GM12892 (cell line): ENCODE measurements at regions not wholly inside any gene's neighbourhood (a gene's known extent, or its start where the extent isn't known, plus 50 kb on each side); places are given as distances from the start of the nearest gene placed in this dataset.

Experiments used
- DNase-seq: peaks from one replicate; pipeline ENCODE4 v3.0.0; 2011; ENCODE audit not compliant: insufficient read length
- FAIRE-seq: peaks from 2 replicates; lab custom pipeline; 2011; peaks lifted over from hg19 to GRCh38; lab: Jason Lieb, UNC
- POLR2A ChIP-seq: IDR thresholded peaks from 2 replicates; pipeline ENCODE4 v1.6.1; 2011; ENCODE audit warnings: low read depth, low read length, control low read depth
- POLR2AphosphoS5 ChIP-seq: IDR thresholded peaks from 2 replicates; pipeline ENCODE4 v1.6.1; 2011; ENCODE audit warnings: low read depth, low read length, control low read depth
- TAF1 ChIP-seq: IDR thresholded peaks from 2 replicates; pipeline ENCODE4 v1.6.1; 2011; ENCODE audit warnings: low read depth, mild to moderate bottlenecking, control low read depth, low read length, borderline replicate concordance

DNA sequence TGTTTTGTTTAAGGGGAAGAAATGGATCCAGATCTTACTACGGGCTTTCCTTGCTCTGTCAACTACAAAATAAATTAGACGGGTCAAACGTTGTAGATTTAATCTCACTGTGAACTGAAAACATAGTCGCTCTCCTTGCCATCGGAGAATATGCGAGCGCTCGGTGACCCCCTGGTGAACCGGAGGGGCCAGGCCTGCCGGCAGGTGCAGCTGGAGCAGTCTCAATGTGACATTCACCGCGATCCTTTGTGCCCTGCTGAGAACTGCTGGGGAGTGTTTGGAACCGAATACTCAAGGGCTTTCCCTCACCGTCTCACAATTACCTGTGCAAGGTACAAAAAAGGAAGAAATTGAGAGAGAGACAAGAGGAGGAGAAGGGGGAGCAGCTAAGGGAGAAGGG lies 174.1 kb upstream of the GPR26 start:
- DNase-seq (no peak), FAIRE-seq (no peak)
- TF ChIP-seq POLR2AphosphoS5 (no peak), POLR2A (no peak), TAF1 (no peak)

- peak; percentile 62 for FAIRE-seq
- TF ChIP-seq POLR2AphosphoS5 (no peak), TAF1 (no peak), POLR2A (no peak)
- peak; percentile 23 for DNase-seq
These were observed 171.8 kb upstream of the GPR26 start for GRCh38 chr10:123494301-123494808.

DNA sequence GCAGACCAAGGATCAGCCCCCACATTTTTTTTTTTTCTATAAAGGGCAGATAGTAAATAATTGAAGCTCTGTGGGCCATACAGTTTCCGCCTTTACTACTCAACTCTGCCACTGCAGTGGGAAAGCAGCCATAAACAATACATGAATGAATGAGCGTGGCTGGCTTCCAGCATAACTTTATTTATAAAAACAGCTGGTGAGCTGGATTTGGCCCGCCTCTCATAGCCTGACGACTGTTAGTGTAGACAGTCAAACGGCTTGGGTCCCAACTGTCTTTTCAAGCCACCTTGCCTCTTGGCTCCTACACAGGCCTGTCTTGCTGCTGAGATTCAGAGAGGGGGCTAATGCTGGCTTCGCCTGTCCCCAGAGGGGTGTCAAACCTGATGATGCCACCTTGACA lies 169.8 kb upstream of the GPR26 start:
- FAIRE-seq, result no peak

GRCh38 chr10:123496996-123497660 lies 169.0 kb upstream of the GPR26 start:
- DNase-seq, result no peak
- no peak for TF ChIP-seq POLR2AphosphoS5
- no peak for TF ChIP-seq POLR2A
- peak; percentile 14 for FAIRE-seq

More for the DNA sequence above, 169.8 kb upstream of the GPR26 start:
- no peak for TF ChIP-seq POLR2AphosphoS5
- TF ChIP-seq TAF1, result no peak
- TF ChIP-seq POLR2A, result no peak
- DNase-seq, result no peak

DNA sequence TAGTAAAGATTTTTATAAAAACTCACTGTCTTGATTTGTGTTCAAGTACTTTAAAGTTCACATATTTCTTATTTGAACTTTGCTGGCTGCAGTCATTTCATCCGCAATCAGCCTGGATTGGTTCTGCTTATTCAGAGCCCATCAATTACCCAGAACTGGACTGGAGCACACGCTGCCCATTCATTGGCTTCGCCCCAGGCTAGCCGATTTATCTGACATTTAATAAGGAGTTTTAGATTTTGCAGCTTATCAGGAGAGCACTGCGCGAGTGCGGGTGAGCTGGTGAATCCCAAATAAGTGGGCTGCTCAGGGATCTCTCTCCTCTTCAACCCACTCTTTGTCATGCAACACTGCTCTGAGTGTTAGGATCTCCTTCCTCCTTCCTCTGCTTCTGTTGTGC lies 166.0 kb upstream of the GPR26 start:
- FAIRE-seq (no peak), DNase-seq (no peak)
- TF ChIP-seq TAF1 (no peak), POLR2A (no peak), POLR2AphosphoS5 (no peak)

DNA sequence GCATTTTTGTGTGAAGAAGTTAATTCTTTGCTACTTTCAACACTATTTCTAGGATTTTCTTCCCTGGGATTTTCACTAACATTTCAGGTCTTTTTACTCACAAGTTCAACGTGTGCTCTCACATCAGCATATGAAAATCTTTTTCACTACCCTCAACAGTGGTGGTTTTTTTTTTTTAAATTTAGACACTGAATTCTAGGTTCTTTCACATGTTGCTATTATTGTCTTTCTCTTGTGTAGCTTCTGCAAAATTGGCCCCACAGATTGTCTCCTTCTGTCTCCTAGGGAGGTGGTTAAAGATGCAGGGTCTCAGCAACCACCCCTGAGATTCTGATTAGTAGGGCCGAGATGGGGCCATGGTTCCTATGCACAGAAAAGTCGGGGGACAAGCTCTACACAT lies 165.0 kb upstream of the GPR26 start:
- peak; percentile 58 for FAIRE-seq
- TF ChIP-seq POLR2A, result no peak
- no peak for TF ChIP-seq POLR2AphosphoS5
- no peak for DNase-seq

GRCh38 chr10:123502983-123503382 lies 163.2 kb upstream of the GPR26 start:
- no peak for TF ChIP-seq POLR2A
- no peak for TF ChIP-seq POLR2AphosphoS5
- no peak for TF ChIP-seq TAF1
- no peak for DNase-seq
- no peak for FAIRE-seq

- DNase-seq (no peak), FAIRE-seq (peak; percentile 14)
- TF ChIP-seq TAF1 (no peak), POLR2AphosphoS5 (no peak), POLR2A (no peak)
These were observed 159.7 kb upstream of the GPR26 start for GRCh38 chr10:123506455-123506854.

- DNase-seq, result no peak
These were observed 158.9 kb upstream of the GPR26 start for GRCh38 chr10:123507298-123507697.

GRCh38 chr10:123509338-123509737 lies 156.8 kb upstream of the GPR26 start:
- no peak for FAIRE-seq
- no peak for TF ChIP-seq POLR2AphosphoS5
- TF ChIP-seq TAF1, result no peak
- TF ChIP-seq POLR2A, result no peak
- no peak for DNase-seq

More at GRCh38 chr10:123507298-123507697, 158.9 kb upstream of the GPR26 start:
- no peak for TF ChIP-seq POLR2AphosphoS5
- TF ChIP-seq TAF1, result no peak
- no peak for TF ChIP-seq POLR2A
- peak; percentile 84 for FAIRE-seq

- TF ChIP-seq TAF1 (no peak), POLR2AphosphoS5 (no peak), POLR2A (no peak)
- DNase-seq (no peak), FAIRE-seq (no peak)
These were observed 153.0 kb upstream of the GPR26 start for GRCh38 chr10:123512901-123513775.

DNA sequence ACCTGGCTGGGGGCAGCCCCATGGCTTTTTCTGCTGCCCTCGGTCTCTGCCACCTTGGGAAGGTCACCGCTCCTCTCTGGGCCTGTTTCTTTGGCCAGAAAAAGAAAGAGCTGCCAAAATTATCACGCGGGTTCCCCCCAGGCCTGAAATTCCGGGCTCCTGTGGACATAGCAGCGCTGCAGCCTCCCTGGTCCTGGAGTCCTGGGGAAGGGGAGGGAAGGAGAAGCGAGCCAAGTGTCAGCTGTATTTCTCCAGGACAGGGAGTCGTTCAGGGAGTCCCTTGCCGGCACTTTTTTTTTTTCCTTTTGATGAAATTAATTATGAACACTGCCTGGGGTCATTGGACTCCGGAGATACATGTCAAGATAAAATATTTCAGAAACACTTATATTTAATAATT lies 152.3 kb upstream of the GPR26 start:
- TF ChIP-seq POLR2A, result no peak
- TF ChIP-seq POLR2AphosphoS5, result no peak
- TF ChIP-seq TAF1, result no peak
- DNase-seq, result no peak
- no peak for FAIRE-seq
